ENCODE measurements at regions not wholly inside any gene's neighbourhood (a gene's known extent, or its start where the extent isn't known, plus 50 kb on each side); places are given as distances from the start of the nearest gene placed in this dataset.

DNA sequence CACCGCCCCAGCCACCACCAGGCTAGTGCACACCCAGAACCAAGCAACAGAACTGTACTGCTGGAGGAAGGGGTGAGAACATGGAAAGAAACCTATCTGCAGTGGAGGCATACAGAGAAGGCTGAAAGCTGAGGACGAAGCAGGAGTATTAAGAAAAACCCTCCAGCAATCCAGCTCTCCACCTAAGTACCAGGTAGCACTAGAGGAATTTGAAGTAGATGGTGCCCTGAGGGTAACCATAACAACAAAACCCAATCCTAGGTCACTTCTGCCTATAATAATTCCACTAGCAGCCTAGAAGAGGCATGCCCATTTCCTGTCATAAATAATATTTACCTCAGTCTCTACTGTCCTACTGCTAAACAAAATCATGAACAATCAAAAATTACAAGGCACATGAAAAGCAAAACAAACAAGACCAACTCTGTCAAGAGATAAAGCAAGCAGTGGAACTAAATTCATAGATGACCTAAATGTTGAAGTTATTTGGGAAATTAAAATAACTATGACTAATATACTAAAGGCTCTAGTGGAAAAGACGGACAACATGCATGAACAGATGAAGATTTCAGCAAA, 51.1 kb downstream of the HYCC1 start:
- no peak for DNase-seq (ENCODE audit: low read depth)
- in situ Hi-C loops (cut with HindIII; ENCODE audit: low pct_unique_long_range_greater_than_20kb, low sequenced_read_pairs): no loop called here

DNA sequence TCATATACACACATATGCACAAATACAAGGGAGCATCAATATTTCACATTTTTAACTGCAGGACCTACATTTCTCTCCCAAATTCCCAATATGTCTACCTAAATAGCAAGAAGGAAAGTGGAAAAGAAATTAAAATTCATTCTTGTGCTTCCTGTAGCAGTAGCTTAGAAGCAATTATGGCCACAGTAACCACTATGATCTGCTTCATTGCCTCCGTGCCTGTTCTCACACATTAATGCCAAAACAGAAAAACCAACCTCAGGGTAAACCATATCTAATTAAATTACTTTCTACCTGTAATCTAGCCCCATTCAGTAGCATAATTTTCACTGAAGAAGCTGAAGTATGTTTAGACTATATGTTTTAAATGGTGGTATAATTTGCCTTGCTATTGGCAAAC, 55.2 kb downstream of the HYCC1 start:
- in situ Hi-C loops (cut with HindIII; ENCODE audit: low pct_unique_long_range_greater_than_20kb, low sequenced_read_pairs): no loop called here
- DNase-seq (ENCODE audit: low read depth): no peak

DNA sequence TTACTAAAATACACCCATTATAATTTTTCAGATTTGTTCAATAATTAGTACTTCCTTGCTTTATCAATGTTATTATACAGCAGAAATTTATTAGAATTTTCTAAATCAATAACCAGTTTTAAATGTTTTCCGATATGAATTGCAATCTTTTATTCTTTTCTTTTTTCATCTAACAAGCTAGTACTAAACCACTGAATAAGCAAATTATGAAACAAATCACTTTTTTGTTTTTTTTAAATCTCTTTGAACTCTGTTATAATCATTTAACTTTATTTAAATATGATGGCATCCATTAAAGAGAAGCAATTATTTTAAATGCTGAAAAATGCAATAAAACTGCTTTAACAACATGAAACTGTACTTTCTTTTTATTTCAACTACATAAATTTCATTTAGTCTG, 59.7 kb downstream of the HYCC1 start:
- in situ Hi-C loops (cut with HindIII; ENCODE audit: low pct_unique_long_range_greater_than_20kb, low sequenced_read_pairs): no loop called here
- DNase-seq (ENCODE audit: low read depth): no peak

DNA sequence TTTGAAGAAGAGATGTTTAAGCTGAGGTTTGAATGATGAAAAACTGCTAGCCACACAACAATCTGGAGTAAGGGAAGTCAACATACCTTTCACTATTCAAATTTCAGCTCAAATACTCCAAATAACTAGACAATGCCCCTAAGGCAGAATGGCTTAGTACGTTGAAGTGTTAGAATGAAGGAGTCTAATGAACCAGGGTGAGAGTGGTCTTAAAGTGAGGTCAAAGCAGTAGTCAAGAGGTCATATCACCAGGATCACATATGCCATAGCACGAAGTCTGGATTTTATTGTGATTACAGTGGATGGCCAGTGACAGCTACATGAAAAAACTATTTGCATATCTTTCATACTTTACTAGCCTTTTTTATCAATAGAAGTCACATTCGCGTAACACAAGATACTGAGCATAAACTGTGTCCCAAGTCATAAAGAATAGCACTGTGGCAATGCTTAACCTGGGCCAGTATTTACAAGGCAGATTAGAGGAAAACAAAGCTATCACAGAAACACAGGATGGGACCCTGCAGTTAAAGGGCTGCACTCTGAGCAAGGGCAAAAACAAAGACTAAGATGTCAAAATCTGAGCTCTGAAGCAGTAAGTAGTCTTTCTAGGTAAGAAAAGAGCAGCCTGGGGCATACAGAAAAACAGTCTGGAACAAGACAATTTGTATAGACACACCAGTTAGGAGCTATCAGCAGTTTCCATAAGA, 61.5 kb downstream of the HYCC1 start:
- no peak for DNase-seq (ENCODE audit: low read depth)
- in situ Hi-C loops (cut with HindIII; ENCODE audit: low pct_unique_long_range_greater_than_20kb, low sequenced_read_pairs): no loop called here

DNA sequence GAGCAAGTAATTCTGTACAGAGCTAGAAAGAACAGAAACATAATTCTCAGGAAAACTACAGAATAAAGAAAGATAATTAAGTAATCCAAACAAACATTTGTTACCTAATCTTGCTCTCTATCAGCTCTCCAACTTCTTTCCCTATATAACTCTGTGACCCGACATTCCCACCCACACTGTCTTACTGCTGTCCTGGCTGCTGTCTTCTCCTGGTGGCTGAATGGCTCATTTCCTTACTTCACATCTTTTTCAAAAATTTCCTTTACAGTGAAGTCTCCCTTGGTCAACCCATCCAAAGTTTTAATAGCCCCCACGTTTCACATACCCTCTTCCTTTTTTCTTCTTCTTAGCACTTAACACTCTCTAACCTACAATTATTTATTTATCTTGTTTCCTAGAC, 64.0 kb downstream of the HYCC1 start:
- in situ Hi-C loops (cut with HindIII; ENCODE audit: low pct_unique_long_range_greater_than_20kb, low sequenced_read_pairs): no loop called here
- DNase-seq (ENCODE audit: low read depth): no peak

DNA sequence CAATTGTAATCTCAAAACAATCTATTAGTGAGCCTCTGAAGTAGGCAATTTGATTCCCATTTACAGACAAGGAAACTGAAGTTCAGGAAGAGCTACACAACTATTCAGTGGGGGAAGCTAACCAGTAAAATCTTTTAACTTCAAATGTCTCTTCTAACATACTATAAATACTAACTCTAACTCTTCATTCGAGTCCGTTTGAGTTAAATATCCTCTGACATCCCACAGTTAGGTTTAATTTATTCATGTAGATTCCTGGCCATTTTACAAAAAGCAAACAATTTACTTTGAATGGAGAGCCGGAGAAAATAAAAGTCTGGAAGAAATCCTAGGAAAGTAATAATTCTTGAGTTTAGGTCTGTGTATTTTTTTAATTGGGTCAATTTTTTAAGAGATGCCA, 64.7 kb downstream of the HYCC1 start:
- in situ Hi-C loops (cut with HindIII; ENCODE audit: low pct_unique_long_range_greater_than_20kb, low sequenced_read_pairs): no loop called here

DNA sequence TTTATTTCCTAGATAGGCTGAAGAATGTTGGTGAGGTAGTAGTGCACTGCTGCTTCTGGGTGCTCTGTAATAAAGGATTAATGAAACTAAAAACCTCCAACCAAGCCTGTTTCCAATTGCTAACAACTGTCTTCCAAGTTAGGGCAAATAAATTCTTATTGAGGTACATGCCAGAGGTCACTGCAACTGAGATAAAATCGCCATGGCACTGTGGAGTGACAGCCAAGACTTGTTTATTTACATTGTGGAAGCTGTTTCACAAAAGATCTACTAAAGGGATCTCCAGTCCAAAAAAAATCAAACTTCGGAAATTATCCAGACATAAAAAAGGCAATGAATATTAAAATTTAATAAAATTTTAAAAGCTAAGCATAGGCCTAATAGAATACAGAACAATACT, 65.2 kb downstream of the HYCC1 start:
- in situ Hi-C loops (cut with HindIII; ENCODE audit: low pct_unique_long_range_greater_than_20kb, low sequenced_read_pairs): no loop called here
- DNase-seq (ENCODE audit: low read depth): no peak

More for the DNA sequence above, 64.7 kb downstream of the HYCC1 start:
- no peak for DNase-seq (ENCODE audit: low read depth)

DNA sequence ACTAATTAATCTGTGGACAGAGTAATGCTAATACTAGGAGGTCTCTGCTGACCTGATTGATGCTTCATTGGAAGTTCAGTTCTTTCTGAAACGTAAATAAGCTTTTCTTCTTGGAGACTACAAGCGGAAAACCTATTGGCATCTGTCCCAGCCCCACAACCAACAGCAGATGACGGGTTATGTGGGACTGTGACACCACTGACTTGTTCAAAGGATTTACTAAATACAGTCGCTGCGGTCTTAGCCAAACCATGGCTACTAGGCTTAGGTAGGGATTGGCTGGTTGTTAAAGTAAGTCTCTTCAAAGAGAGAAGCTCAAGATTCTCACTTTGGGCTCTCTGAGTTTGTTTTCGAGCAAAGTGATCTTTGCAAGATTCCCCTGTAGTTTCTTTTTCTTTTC, 68.3 kb downstream of the HYCC1 start:
- in situ Hi-C loops (cut with HindIII; ENCODE audit: low pct_unique_long_range_greater_than_20kb, low sequenced_read_pairs): no loop called here
- DNase-seq (ENCODE audit: low read depth): no peak

DNA sequence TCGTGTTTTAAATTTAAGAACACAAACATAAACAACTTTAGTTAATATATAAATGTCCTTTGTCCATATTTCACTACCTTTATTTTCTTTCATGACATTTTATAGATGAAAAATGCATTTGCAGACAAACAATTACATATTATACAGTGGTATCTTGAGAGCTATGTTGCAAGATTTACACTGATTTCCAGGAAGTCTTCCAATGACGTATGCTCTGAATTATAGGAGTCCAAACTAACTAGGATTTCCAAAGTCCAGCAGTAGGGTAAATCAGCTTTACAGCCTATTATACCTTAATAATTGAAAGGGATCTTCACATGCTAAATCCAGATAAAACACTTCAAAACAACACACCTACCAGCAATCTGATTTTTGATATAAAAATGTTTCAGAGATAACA, 69.4 kb downstream of the HYCC1 start:
- in situ Hi-C loops (cut with HindIII; ENCODE audit: low pct_unique_long_range_greater_than_20kb, low sequenced_read_pairs): no loop called here
- DNase-seq (ENCODE audit: low read depth): no peak

DNA sequence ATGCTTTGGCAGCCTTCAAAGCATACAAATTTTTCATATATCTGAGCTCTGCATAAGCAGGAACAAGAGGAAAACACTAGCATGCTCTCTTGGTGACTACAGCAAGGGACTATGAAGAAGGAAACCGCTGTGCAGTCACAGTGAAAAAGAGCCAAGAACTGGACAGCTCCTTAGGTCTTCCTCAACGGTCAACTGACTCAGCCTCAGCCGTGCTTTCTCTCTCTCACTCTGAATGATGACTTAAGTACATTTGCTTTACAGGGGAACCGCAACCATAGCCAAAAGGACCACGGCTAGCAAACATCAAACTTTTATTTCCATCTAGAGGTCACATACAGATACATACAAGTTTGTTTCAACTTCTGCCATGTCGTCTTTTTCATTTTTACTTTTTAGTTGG, 69.9 kb downstream of the HYCC1 start:
- in situ Hi-C loops (cut with HindIII; ENCODE audit: low pct_unique_long_range_greater_than_20kb, low sequenced_read_pairs): no loop called here
- no peak for DNase-seq (ENCODE audit: low read depth)

DNA sequence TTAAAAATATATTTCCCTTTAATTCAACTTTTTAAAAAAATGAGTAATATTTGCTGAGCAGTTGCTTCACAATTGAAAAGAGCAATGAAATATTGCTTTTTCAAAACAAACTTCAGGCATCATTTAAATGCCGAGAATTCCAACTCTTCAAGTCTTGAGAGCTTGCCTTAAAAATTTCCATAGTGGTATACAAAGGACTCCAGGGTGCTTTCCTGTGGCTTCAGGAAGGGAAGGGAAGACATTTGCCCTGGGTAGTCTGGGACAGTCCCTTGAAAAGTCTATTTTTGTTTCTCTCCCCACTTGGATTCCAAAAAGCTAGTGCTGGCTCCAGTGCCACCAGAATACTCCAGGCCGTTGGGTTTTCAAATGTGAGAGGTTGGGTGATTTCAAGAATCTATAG, 71.7 kb downstream of the HYCC1 start:
- DNase-seq (ENCODE audit: low read depth): no peak
- in situ Hi-C loops (cut with HindIII; ENCODE audit: low pct_unique_long_range_greater_than_20kb, low sequenced_read_pairs): no loop called here

DNA sequence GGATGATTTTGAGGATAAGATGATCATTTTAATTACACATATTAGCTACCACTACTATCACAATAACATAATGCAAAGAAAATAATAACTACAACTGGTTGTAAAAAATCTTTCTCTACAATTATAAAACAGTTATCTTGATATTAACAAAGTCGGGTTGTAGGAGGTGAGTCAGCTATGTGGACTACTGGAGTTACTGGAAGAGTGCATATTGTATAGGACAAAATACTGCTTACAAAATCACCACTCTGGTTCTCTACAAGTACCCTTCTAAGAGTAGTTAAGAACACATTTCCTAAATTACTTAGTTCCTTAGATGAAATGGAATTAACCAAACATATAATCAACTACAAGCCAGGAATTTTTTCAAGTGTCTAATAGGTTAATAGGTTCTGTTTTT, 74.1 kb downstream of the HYCC1 start:
- DNase-seq (ENCODE audit: low read depth): no peak
- in situ Hi-C loops (cut with HindIII; ENCODE audit: low pct_unique_long_range_greater_than_20kb, low sequenced_read_pairs): no loop called here

DNA sequence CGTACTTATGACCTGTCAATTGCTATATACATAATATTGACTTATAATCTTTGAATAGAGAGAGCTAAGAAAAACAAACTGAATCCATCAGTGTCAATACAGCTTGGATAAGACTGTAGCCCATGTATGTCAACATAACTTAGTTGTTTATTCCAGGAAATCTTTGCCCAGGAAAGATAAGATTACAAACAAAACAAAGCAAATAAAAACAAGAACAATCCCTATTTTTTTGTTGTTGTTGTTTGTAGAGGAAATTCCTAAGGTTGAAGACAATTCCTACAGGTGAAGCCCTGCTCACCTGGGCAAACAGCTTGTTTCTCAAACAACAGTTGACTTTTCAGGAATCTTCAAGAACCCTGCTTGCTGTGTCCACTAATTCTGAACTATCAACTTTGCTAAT, 76.0 kb downstream of the HYCC1 start:
- no peak for DNase-seq (ENCODE audit: low read depth)
- in situ Hi-C loops (cut with HindIII; ENCODE audit: low pct_unique_long_range_greater_than_20kb, low sequenced_read_pairs): no loop called here

DNA sequence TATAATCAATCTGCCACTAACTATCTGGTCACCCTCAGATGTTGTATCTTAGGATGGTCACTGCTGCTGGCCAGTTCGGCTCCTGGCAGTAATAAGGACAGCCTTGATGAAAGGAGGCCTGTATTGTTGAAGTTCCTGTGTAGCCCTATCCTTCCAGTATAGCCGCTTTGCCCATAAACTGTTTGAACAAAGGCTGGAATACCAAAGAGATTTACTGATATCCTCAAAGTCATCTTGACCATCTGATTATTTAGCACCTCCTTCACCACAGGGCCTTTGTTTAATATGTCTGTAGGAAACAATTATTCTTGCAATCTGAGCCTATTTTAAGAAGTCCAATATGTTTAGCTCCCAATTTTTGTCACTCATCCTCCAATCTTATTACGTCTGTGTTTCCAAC, 77.7 kb downstream of the HYCC1 start:
- DNase-seq (ENCODE audit: low read depth): no peak
- in situ Hi-C loops (cut with HindIII; ENCODE audit: low pct_unique_long_range_greater_than_20kb, low sequenced_read_pairs): no loop called here

DNA sequence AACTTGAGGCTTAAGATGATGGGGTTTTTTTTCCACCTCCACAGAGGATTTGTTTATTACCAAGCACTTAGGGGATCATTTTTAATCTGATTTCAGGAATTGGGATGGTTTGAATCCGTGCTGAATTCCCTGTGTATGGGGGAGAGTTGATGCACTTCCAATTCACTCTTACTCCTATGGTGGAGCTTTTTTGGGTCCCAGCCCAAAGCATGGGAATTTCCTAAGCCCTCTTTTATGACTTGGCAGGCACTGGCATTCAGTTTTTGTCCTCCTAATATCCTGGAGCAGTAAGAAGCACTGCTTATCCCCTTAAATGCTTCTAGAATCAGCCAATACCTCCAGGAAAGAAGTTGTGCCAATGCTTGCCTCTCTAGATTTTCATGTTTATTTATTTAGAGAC, 78.7 kb downstream of the HYCC1 start:
- in situ Hi-C loops (cut with HindIII; ENCODE audit: low pct_unique_long_range_greater_than_20kb, low sequenced_read_pairs): no loop called here
- DNase-seq (ENCODE audit: low read depth): no peak

DNA sequence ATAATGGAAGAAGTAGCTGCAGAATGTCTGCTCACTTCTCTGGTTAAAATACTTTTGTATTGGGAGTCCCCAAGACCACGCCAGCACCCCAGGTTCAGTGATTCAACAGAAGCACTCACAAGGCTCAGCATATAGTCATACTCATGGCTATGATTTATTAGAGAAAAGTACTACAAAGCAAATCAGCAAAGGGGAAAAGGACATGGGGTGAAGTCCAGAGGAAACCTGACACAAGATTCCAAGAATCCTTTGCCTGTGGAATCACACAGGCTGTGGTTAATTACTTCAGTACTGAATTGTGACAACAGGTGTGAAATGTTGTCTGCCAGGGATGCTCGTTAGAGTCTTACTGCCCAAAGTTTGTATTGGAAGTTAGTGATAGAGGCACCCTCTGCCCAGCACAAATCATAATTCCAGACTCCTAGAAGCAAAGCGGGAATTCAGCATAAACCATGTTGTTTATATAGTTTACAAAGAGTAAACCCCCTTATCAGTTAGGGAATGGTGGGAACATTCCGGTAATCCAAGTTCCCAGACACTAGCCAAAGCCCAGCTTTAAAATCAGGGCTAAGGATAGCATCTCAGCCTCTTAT, 79.4 kb downstream of the HYCC1 start:
- no peak for DNase-seq (ENCODE audit: low read depth)
- in situ Hi-C loops (cut with HindIII; ENCODE audit: low pct_unique_long_range_greater_than_20kb, low sequenced_read_pairs): no loop called here

DNA sequence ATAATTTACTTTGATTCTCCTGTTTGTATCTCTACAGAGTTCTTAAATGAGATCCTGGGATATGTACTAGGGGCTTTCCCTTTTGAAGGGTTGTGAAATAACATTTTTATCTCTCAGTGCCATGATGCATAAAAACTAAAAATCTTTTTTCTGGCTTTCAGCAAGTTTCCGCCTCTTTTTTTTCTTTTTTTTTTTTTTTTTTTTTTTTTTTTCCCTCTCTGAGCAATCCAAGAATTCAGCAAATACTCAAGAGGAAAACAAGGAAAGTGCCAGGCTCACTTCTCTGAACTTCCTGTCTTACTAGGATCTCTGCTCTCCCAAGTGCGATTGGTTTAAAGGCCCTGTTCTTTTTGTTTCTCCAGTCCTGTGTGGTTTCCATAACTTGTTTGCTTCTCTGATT, 79.9 kb downstream of the HYCC1 start:
- no peak for DNase-seq (ENCODE audit: low read depth)

DNA sequence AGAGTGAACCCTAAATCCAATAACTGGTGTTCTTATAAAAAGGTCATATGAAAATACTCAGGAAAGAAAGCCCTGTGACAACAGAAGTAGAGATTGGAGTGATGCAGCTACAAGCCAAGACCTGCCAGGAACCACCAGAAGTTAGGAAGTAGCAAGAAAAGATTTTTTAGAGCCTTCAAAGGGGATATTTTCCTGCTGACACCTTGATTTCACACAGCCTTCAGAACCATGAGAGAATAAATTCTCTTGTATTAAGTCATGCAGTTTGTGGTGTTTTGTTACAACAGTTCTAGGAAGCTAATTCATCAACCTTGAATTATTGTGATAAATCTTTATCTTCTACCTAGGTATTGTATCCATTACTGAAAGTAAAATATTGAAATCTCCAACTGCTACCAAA, 81.0 kb downstream of the HYCC1 start:
- no peak for DNase-seq (ENCODE audit: low read depth)
- in situ Hi-C loops (cut with HindIII; ENCODE audit: low pct_unique_long_range_greater_than_20kb, low sequenced_read_pairs): no loop called here

More for the DNA sequence above, 79.9 kb downstream of the HYCC1 start:
- in situ Hi-C loops (cut with HindIII; ENCODE audit: low pct_unique_long_range_greater_than_20kb, low sequenced_read_pairs): no loop called here

DNA sequence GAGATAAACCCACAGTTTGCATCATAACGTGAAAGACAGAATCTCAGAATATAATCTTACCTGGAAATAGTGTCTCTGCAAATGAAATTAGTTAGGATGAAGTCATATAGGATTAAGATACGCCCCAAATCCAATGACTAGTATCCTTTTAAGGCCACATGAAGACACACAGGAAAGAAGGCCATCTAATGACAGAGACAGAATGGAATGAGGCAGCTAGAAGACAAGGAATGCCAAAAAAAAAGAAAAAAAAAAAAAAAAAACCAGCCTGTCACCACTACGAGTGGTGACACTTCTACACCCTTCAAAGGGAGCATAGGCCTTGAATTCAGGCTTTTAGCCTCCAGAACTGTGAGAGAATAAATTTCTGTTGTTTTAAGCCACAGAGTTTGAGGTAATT, 82.9 kb downstream of the HYCC1 start:
- in situ Hi-C loops (cut with HindIII; ENCODE audit: low pct_unique_long_range_greater_than_20kb, low sequenced_read_pairs): no loop called here
- no peak for DNase-seq (ENCODE audit: low read depth)

DNA sequence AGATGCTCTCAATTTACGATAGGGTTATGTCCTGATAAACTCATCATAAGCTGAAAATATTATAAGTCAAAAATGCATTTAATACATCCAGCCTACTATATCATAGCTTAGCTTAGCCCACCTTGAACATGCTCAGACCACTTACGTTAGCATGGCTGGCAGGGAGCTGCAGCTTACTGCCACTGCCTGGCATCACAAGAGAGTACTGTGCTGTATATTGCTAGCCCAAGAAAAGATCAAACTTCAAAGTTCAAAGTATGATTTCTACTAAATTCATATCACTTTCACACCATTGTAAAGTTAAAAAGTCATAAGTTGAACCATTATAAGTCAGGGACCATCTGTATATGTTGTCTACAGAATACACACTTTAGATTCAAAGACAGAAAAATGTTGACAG, 91.6 kb downstream of the HYCC1 start:
- DNase-seq (ENCODE audit: low read depth): no peak
- in situ Hi-C loops (cut with HindIII; ENCODE audit: low pct_unique_long_range_greater_than_20kb, low sequenced_read_pairs): no loop called here

Data from Caki2 (cell line).